HepG2 (cell line): ENCODE measurements at regions not wholly inside any gene's neighbourhood (a gene's known extent, or its start where the extent isn't known, plus 50 kb on each side); places are given as distances from the start of the nearest gene placed in this dataset.

Experiments
- ATAC-seq: fragments of 200-7000 bp; cut with Tn5 transposase; 3 replicates; pipeline ENCODE4 v1.9.1; 2020; ENCODE audit warnings: mild to moderate bottlenecking, moderate library complexity
- BruUV-seq: library from RNA; stranded (reverse); fragments of 400-500 nt; replicated peaks from 2 replicates; lab custom pipeline; 2021; lab: Mats Ljungman, UMichigan
- CTCF ChIA-PET: fragments of 300-600 bp; formaldehyde crosslinking; extraction: SDS; loops from one replicate; lab custom pipeline; 2021; ENCODE audit warnings: low total read pairs, inconsistent platforms, low intra/inter-chr PET ratio; lab: Yijun Ruan, JAX
- POLR2A ChIA-PET: fragments of 350-600 bp; sonication (Branson Sonifier 250); formaldehyde crosslinking; loops from one replicate; lab custom pipeline; 2020; ENCODE audit warnings: antibody characterized with exemption, inconsistent platforms; lab: Yijun Ruan, JAX
- DNase-seq: peaks from one replicate; pipeline ENCODE4 v3.0.0-alpha.2; 2015; ENCODE audit warnings: low spot score
- FAIRE-seq: peaks from 3 replicates; lab custom pipeline; 2011; peaks lifted over from hg19 to GRCh38; lab: Jason Lieb, UNC
- H2AFZ ChIP-seq: one replicate; pipeline ENCODE4 v1.6.1; 2011; ENCODE audit warnings: low read length, inconsistent platforms
- H3K27ac ChIP-seq: fragments of 300-600 bp; 3 replicates; pipeline ENCODE4 v1.8.0; 2011; ENCODE audit warnings: mixed run types, mild to moderate bottlenecking, mixed read lengths, low read length, inconsistent platforms; ENCODE audit not compliant: insufficient read depth; ENCODE audit errors: extremely low read length
- H3K27me3 ChIP-seq, 2 experiments: fragments of 200-600 bp in 1 of 2; 2 replicates in 1 of 2; 3 replicates in 1 of 2; pipeline versions ENCODE4 v1.6.0 to v1.8.0; 2011; ENCODE audit warnings: low read length in 2 of 2, mild to moderate bottlenecking in 2 of 2, moderate library complexity in 2 of 2, inconsistent platforms in 1 of 2; ENCODE audit not compliant: insufficient read depth in 2 of 2, control insufficient read depth in 1 of 2
- H3K36me3 ChIP-seq, 2 experiments: fragments of 200-600 bp in 1 of 2; replicated peaks in 1 of 2; 2 replicates in 1 of 2; 3 replicates in 1 of 2; pipeline versions ENCODE4 v1.5.1 to v1.8.0; 2011; ENCODE audit warnings: low read length in 2 of 2, inconsistent platforms in 1 of 2; ENCODE audit not compliant: insufficient read depth in 2 of 2, control insufficient read depth in 1 of 2
- H3K4me1 ChIP-seq: 2 replicates; pipeline ENCODE4 v1.5.1; 2012; ENCODE audit warnings: low read length, inconsistent platforms; ENCODE audit not compliant: insufficient read depth
- H3K4me2 ChIP-seq: 2 replicates; pipeline ENCODE4 v1.6.0; 2011; ENCODE audit warnings: low read depth, low read length, inconsistent platforms
- H3K4me3 ChIP-seq, 3 experiments: fragments of 200-600 bp in 1 of 3; sonication (generic), shearing (Covaris generic) in 1 of 3; replicated peaks in 1 of 3; 2 replicates each; pipeline ENCODE4 v1.5.1; 2011 to 2016; ENCODE audit warnings: low read length in 3 of 3, inconsistent platforms in 2 of 3, low read depth in 2 of 3, mild to moderate bottlenecking in 2 of 3, control low read depth in 1 of 3, mixed read lengths in 1 of 3; ENCODE audit not compliant: insufficient read depth in 1 of 3
- H3K79me2 ChIP-seq: one replicate; pipeline ENCODE4 v1.6.1; 2011; ENCODE audit warnings: low read length, inconsistent platforms; ENCODE audit not compliant: insufficient read depth
- H3K9ac ChIP-seq: 2 replicates; pipeline ENCODE4 v1.6.0; 2011; ENCODE audit warnings: mild to moderate bottlenecking, low read depth, low read length, inconsistent platforms; ENCODE audit not compliant: insufficient read depth
- H3K9me3 ChIP-seq: 2 replicates; pipeline ENCODE4 v1.5.1; 2012; ENCODE audit warnings: mild to moderate bottlenecking, low read length
- H4K20me1 ChIP-seq: 2 replicates; pipeline ENCODE4 v1.6.0; 2011; ENCODE audit warnings: inconsistent platforms, mild to moderate bottlenecking, low read length, moderate library complexity; ENCODE audit not compliant: insufficient read depth
- ATAD3A ChIP-seq: sonication (generic); formaldehyde crosslinking; IDR thresholded peaks from 2 replicates; pipeline ENCODE4 v1.4.0; 2020; ENCODE audit warnings: missing genetic modification reagents
- DR1 ChIP-seq: sonication (generic); formaldehyde crosslinking; IDR thresholded peaks from 2 replicates; pipeline ENCODE4 v1.8.0; 2021; ENCODE audit warnings: mild to moderate bottlenecking, missing genetic modification reagents, inconsistent platforms
- HNRNPUL1 ChIP-seq: fragments of 200-400 bp; formaldehyde crosslinking; IDR thresholded peaks from 2 replicates; pipeline ENCODE4 v1.6.1; 2017; ENCODE audit warnings: low read depth, mild to moderate bottlenecking, low read length, moderate library complexity
- KDM6A ChIP-seq: IDR thresholded peaks from 2 replicates; pipeline ENCODE4 v1.6.1; 2016; ENCODE audit warnings: low read depth
- KLF16 ChIP-seq, 2 experiments: sonication (generic) in 1 of 2; formaldehyde crosslinking in 1 of 2; IDR thresholded peaks; 2 replicates each; pipeline versions ENCODE4 v1.6.1 to v1.8.0; 2016 to 2023; ENCODE audit warnings: missing genetic modification reagents in 2 of 2, missing compliant biosample characterization in 1 of 2
- KLF6 ChIP-seq: IDR thresholded peaks from 2 replicates; pipeline ENCODE4 v1.8.0; 2016; ENCODE audit warnings: missing biosample characterization, missing genetic modification reagents
- POLR2AphosphoS2 ChIP-seq: IDR thresholded peaks from 2 replicates; pipeline ENCODE4 v1.6.1; 2011; ENCODE audit warnings: low read depth, low read length, improper control_type of control experiment
- RFX3 ChIP-seq: IDR thresholded peaks from 2 replicates; pipeline ENCODE4 v1.6.1; 2016; ENCODE audit warnings: missing biosample characterization, missing genetic modification reagents
- SAP130 ChIP-seq: IDR thresholded peaks from 2 replicates; pipeline ENCODE4 v1.6.1; 2016; ENCODE audit warnings: low read depth
- STAT5B ChIP-seq: sonication (generic); formaldehyde crosslinking; IDR thresholded peaks from 2 replicates; pipeline ENCODE4 v1.4.0; 2020; ENCODE audit warnings: missing genetic modification reagents
- TEAD3 ChIP-seq: optimal IDR thresholded peaks from 2 replicates; pipeline ENCODE3; 2016; ENCODE audit warnings: borderline replicate concordance
- ZNF124 ChIP-seq: sonication (generic); formaldehyde crosslinking; IDR thresholded peaks from 2 replicates; pipeline ENCODE4 v1.4.0; 2020; ENCODE audit warnings: missing genetic modification reagents
- ZNF17 ChIP-seq: sonication (generic); formaldehyde crosslinking; IDR thresholded peaks from 2 replicates; pipeline ENCODE4 v1.5.0; 2020; ENCODE audit warnings: mild to moderate bottlenecking, missing genetic modification reagents
- ZNF7 ChIP-seq: IDR thresholded peaks from 2 replicates; pipeline ENCODE4 v1.6.1; 2016; ENCODE audit warnings: missing biosample characterization, missing genetic modification reagents
- WGBS: methylation state at CpG from one replicate; pipeline ENCODE4 v1.1.6; 2017; ENCODE audit warnings: low lambda C conversion rate; 5-methylcytosine and 5-hydroxymethylcytosine counted together
- in situ Hi-C: cut with HindIII; loops from 2 replicates; pipeline ENCODE4 v1.10.0; 2017; ENCODE audit warnings: low pct_unique_long_range_greater_than_20kb; ENCODE audit not compliant: extremely low pct_ligation_motif_present
- intact Hi-C: fragments of 100-400 bp; cut with micrococcal nuclease; formaldehyde crosslinking; loops from one replicate; pipeline ENCODE4 v1.10.0; 2022; ENCODE audit not compliant: unreplicated experiment
- TF ChIP-seq, protein P1 (sequence below): sonication (generic); formaldehyde crosslinking; IDR thresholded peaks from 2 replicates; pipeline ENCODE4 v1.5.1; 2020; ENCODE audit warnings: mild to moderate bottlenecking, missing genetic modification reagents, borderline replicate concordance
- TF ChIP-seq, protein P2 (sequence below), 2 experiments: sonication (generic) in 1 of 2; formaldehyde crosslinking in 1 of 2; IDR thresholded peaks; 2 replicates each; pipeline versions ENCODE4 v1.5.1 to v1.6.1; 2011 to 2020; ENCODE audit warnings: borderline replicate concordance in 1 of 2, low read depth in 1 of 2, low read length in 1 of 2, mild to moderate bottlenecking in 1 of 2, missing genetic modification reagents in 1 of 2, moderate library complexity in 1 of 2

DNA sequence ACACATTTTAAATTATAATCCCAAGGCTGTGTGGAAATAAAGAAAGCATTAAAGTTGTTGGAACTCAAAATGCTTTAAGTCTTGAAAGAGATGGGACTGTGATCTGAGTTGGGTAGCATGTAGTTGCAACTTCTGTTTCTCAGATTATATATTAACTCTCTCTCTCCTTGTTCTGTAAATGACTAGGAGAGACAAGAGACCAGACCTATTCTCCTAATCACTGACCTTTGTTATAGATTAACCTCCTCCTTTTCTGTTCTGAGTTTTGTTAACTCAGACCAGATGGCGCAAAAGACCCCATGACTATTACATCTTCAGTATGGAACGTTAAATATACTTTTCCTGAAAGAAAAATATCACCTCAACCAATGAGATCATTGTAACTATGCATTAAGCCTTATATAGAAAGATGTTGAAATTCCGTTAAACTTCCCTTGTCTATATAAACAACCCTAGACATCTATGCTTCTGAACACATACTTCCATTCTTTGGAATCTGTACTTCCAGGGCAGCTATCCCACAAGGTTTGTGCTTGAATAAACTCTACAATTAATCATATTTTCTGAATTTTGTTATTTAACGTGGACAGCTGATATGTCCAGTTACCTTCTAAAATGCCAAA is 143.5 kb upstream of the TRIM24 start:
- ChIA-PET POLR2A (interaction anchor here (0.7 to 4.3 kb wide), 12 partner anchors 11 to 155 kb away, joined by 3 to 18 read pairs (median 10); partner anchors contain the start of gene TRIM24), CTCF (no interaction called here)
- Histone ChIP-seq H3K4me2 (peak overlapping the region; percentile 78), H3K27me3 (no peaks in the 10 kb centered on the region), H3K4me3 (peak overlapping the region in 2 of 3 experiments; percentile 4 to 36; a peak in 2 of 6 replicates), H3K79me2 (peaks cover 3% of the 10 kb centered on the region), H3K27ac (peak overlapping the region; percentile 93), H3K9me3 (peaks cover 10% of the 10 kb centered on the region; the same call in 1 of the 2 replicates), H2AFZ (no peak overlapping the region), H3K36me3 (no peaks in the 10 kb centered on the region), H3K9ac (peak overlapping the region; percentile 80), H3K4me1 (peaks cover 41% of the 10 kb centered on the region), H4K20me1 (no peaks in the 10 kb centered on the region)
- in situ Hi-C loops (no loop called here), intact Hi-C loops (loop anchor here (2.0 to 10.0 kb wide), 6 partner anchors 36 to 250 kb away; partner anchors contain the start of gene TRIM24)
- FAIRE-seq = peak; percentile 54
- ATAC-seq = peak; percentile 97
- WGBS = 2% methylated on average over 4 of the region's 4 CpGs
- DNase-seq = peak; percentile 99
- no TSS peak for BruUV-seq
- peak; percentile 63 for TF ChIP-seq ZNF124 (CRISPR knock-in tag)
- peak; percentile 82 for TF ChIP-seq SAP130
- peak in 1 of 2 experiments; percentile 64; a peak in 1 of 4 replicates for TF ChIP-seq KLF16 (CRISPR knock-in tag; IDR thresholded peaks at IDR 0.05)
- peak; percentile 95; the same call in 1 of the 2 replicates for TF ChIP-seq POLR2AphosphoS2
- peak; percentile 77; the same call in 1 of the 2 replicates for TF ChIP-seq DR1 (CRISPR knock-in tag)
- no peak for TF ChIP-seq ATAD3A (CRISPR knock-in tag)
- TF ChIP-seq ZNF7 (CRISPR knock-in tag) = no peak
- 0 out of 2 replicates have a peak, but pooled peaks have one; percentile 39 for TF ChIP-seq KLF6 (CRISPR knock-in tag)
- no peak for TF ChIP-seq RFX3
- peak; percentile 76 for TF ChIP-seq KDM6A (CRISPR knock-in tag)
- peak; percentile 40; the same call in 1 of the 2 replicates for TF ChIP-seq HNRNPUL1
- TF ChIP-seq, protein P1, sequence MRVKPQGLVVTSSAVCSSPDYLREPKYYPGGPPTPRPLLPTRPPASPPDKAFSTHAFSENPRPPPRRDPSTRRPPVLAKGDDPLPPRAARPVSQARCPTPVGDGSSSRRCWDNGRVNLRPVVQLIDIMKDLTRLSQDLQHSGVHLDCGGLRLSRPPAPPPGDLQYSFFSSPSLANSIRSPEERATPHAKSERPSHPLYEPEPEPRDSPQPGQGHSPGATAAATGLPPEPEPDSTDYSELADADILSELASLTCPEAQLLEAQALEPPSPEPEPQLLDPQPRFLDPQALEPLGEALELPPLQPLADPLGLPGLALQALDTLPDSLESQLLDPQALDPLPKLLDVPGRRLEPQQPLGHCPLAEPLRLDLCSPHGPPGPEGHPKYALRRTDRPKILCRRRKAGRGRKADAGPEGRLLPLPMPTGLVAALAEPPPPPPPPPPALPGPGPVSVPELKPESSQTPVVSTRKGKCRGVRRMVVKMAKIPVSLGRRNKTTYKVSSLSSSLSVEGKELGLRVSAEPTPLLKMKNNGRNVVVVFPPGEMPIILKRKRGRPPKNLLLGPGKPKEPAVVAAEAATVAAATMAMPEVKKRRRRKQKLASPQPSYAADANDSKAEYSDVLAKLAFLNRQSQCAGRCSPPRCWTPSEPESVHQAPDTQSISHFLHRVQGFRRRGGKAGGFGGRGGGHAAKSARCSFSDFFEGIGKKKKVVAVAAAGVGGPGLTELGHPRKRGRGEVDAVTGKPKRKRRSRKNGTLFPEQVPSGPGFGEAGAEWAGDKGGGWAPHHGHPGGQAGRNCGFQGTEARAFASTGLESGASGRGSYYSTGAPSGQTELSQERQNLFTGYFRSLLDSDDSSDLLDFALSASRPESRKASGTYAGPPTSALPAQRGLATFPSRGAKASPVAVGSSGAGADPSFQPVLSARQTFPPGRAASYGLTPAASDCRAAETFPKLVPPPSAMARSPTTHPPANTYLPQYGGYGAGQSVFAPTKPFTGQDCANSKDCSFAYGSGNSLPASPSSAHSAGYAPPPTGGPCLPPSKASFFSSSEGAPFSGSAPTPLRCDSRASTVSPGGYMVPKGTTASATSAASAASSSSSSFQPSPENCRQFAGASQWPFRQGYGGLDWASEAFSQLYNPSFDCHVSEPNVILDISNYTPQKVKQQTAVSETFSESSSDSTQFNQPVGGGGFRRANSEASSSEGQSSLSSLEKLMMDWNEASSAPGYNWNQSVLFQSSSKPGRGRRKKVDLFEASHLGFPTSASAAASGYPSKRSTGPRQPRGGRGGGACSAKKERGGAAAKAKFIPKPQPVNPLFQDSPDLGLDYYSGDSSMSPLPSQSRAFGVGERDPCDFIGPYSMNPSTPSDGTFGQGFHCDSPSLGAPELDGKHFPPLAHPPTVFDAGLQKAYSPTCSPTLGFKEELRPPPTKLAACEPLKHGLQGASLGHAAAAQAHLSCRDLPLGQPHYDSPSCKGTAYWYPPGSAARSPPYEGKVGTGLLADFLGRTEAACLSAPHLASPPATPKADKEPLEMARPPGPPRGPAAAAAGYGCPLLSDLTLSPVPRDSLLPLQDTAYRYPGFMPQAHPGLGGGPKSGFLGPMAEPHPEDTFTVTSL (CRISPR knock-in tag) = peak; percentile 91; the same call in 1 of the 2 replicates
- TF ChIP-seq ZNF17 (CRISPR knock-in tag) = no peak
- TF ChIP-seq TEAD3 (CRISPR knock-in tag) = peak; percentile 65
- no peak for TF ChIP-seq STAT5B (CRISPR knock-in tag)
- TF ChIP-seq, protein P2, sequence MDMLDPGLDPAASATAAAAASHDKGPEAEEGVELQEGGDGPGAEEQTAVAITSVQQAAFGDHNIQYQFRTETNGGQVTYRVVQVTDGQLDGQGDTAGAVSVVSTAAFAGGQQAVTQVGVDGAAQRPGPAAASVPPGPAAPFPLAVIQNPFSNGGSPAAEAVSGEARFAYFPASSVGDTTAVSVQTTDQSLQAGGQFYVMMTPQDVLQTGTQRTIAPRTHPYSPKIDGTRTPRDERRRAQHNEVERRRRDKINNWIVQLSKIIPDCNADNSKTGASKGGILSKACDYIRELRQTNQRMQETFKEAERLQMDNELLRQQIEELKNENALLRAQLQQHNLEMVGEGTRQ (IDR thresholded peaks at IDR 0.05; ENCODE audit: low read depth, low read length) = no peak
- TF ChIP-seq, protein P2 (CRISPR knock-in tag; IDR thresholded peaks at IDR 0.05; ENCODE audit: borderline replicate concordance) = peak; percentile 82; the same call in 1 of the 2 replicates
